GM18499 (cell line): ENCODE measurements at regions not wholly inside any gene's neighbourhood (a gene's known extent, or its start where the extent isn't known, plus 50 kb on each side); places are given as distances from the start of the nearest gene placed in this dataset.

Experiments
- ATAC-seq: cut with Tn5 transposase; IDR thresholded peaks from one replicate; pipeline ENCODE4 v1.9.1; 2021; ENCODE audit warnings: moderate number of reproducible peaks; ENCODE audit not compliant: insufficient read depth, unreplicated experiment

GRCh38 chr9:11992866-11993265, 700.3 kb upstream of the TYRP1 start:
- no peak for ATAC-seq

GRCh38 chr9:12014488-12014887, 678.7 kb upstream of the TYRP1 start:
- ATAC-seq = no peak

- ATAC-seq = no peak
These were observed 639.0 kb upstream of the TYRP1 start for GRCh38 chr9:12054235-12054634.

- no peak for ATAC-seq
These were observed 636.3 kb upstream of the TYRP1 start for GRCh38 chr9:12056874-12057273.

GRCh38 chr9:12060067-12060466, 633.1 kb upstream of the TYRP1 start:
- no peak for ATAC-seq

GRCh38 chr9:12060811-12061210, 632.4 kb upstream of the TYRP1 start:
- ATAC-seq = no peak

- ATAC-seq = no peak
These were observed 628.1 kb upstream of the TYRP1 start for GRCh38 chr9:12065050-12065449.

GRCh38 chr9:12065686-12066085, 627.5 kb upstream of the TYRP1 start:
- no peak for ATAC-seq

GRCh38 chr9:12066455-12067035, 626.6 kb upstream of the TYRP1 start:
- ATAC-seq = no peak

GRCh38 chr9:12069366-12069765, 623.8 kb upstream of the TYRP1 start:
- no peak for ATAC-seq

GRCh38 chr9:12085399-12085798, 607.8 kb upstream of the TYRP1 start:
- ATAC-seq = no peak

- no peak for ATAC-seq
These were observed 601.2 kb upstream of the TYRP1 start for GRCh38 chr9:12091865-12092527.

- no peak for ATAC-seq
These were observed 599.1 kb upstream of the TYRP1 start for GRCh38 chr9:12094046-12094445.

GRCh38 chr9:12095931-12096330, 597.3 kb upstream of the TYRP1 start:
- no peak for ATAC-seq

GRCh38 chr9:12133416-12133815, 559.8 kb upstream of the TYRP1 start:
- no peak for ATAC-seq

GRCh38 chr9:12141422-12141821, 551.8 kb upstream of the TYRP1 start:
- no peak for ATAC-seq

- no peak for ATAC-seq
These were observed 537.6 kb upstream of the TYRP1 start for GRCh38 chr9:12155401-12156134.

- ATAC-seq = no peak
These were observed 530.9 kb upstream of the TYRP1 start for GRCh38 chr9:12162181-12162815.

- ATAC-seq = no peak
These were observed 529.3 kb upstream of the TYRP1 start for GRCh38 chr9:12163723-12164458.

GRCh38 chr9:12166518-12166917, 526.7 kb upstream of the TYRP1 start:
- no peak for ATAC-seq

GRCh38 chr9:12170456-12170855, 522.7 kb upstream of the TYRP1 start:
- ATAC-seq = no peak
